HCEC 1CT (cell line): ENCODE measurements at regions not wholly inside any gene's neighbourhood (a gene's known extent, or its start where the extent isn't known, plus 50 kb on each side); places are given as distances from the start of the nearest gene placed in this dataset.

ENCODE experiments used
- DNase-seq: peaks from one replicate; pipeline ENCODE4 v3.0.0-alpha.2; 2017

DNA sequence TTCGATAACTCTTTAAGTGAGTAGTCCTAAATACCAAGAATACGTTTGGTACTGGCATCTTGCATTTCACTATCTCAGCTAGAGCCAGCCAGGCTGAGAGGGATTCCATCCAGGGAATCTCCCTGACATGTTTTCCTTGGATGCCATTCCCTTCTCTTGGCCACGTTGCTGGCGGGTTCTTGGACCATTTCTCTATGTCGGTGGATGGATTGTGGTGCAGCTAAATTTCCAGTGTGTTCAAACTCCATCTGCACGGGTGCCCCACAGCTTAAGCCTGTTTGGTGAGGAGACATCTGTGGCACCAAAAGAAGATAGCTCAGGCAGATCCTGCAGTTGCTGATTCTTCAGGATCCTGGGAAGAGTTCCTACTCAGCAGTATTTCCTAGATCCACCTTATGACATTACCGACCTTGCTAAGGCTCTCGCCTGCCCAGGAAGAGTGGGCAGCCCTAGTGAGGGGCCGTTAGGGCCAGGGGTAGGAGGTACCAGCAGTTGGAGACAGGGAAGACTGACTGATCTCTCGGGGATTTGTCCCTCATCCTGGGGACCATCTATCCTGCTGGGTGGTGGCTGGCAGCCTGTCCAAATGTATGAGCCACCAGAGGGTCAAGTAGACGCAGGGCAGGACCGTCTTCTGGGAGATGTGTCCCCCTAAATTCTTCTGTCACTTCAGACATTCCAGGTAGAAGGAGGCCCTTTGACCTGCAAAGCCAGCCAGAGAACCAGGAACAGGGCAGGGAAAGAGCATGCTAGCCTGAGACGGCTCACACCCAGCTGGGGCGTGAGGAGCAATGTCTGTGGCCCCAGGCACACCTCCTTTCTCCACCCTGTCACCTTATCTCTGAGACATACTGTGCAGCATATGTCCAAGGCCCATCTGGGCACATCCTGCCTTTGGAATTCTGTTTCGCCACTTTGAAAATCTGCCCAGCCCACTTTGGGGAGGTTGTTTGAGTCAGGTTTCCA is 72.6 kb upstream of the CAPRIN2 start:
- no peak for DNase-seq

GRCh38 chr12:30826276-30826675 is 71.5 kb upstream of the CAPRIN2 start:
- no peak for DNase-seq

DNA sequence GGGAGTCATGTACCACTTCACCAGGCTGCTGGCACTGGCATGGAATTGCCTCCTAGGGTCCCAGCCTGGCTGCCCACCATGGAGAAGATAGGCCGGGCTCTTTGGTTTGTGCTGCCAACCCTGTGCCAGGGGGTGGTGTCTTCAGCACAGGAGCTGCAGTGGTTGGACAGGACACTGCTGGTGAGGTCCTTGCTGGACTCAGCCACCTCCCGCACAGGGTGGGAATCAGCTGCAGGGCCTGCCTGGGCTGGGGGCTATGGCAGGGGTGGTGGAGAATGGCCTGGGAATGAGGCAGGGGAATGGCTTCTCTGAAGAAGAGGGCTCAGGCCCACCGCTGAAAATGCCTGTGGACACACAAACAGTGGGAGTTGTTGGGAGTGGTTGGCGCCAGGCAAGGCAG is 70.6 kb upstream of the CAPRIN2 start:
- no peak for DNase-seq

GRCh38 chr12:30824311-30824710 is 69.6 kb upstream of the CAPRIN2 start:
- no peak for DNase-seq

- no peak for DNase-seq
These were observed 69.0 kb upstream of the CAPRIN2 start for GRCh38 chr12:30823764-30824163.

DNA sequence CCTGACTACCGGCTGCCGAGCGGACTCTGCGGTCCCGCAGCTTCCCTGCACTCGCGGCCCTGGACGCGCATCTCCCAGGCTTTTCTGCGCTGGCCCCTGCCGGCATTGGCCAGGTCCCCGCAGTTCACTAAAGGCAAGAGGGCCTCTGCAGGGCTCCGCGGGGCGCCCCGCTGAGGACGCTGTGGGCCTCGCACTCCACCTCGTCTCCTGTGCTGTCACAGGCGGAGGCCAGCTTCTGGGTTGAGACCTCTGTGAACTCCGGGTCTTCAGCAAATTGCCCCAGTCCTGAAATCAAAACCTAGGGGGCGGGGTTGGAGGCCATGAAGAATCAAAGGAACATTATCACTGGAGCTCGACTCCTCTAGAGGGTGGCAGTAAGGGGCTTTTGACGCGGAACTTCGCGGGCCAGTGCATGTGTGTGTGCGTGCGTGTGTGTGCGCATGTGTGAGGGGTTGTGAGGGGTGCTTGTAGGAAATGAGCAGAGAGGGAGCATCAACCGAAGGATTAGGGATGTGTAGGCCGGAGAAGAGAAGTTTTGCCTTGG is 68.5 kb upstream of the CAPRIN2 start:
- no peak for DNase-seq

GRCh38 chr12:30822385-30823155 is 67.8 kb upstream of the CAPRIN2 start:
- no peak for DNase-seq

GRCh38 chr12:30820406-30820946 is 65.7 kb upstream of the CAPRIN2 start:
- DNase-seq, result no peak

- no peak for DNase-seq
These were observed 63.8 kb upstream of the CAPRIN2 start for GRCh38 chr12:30818562-30818961.

DNA sequence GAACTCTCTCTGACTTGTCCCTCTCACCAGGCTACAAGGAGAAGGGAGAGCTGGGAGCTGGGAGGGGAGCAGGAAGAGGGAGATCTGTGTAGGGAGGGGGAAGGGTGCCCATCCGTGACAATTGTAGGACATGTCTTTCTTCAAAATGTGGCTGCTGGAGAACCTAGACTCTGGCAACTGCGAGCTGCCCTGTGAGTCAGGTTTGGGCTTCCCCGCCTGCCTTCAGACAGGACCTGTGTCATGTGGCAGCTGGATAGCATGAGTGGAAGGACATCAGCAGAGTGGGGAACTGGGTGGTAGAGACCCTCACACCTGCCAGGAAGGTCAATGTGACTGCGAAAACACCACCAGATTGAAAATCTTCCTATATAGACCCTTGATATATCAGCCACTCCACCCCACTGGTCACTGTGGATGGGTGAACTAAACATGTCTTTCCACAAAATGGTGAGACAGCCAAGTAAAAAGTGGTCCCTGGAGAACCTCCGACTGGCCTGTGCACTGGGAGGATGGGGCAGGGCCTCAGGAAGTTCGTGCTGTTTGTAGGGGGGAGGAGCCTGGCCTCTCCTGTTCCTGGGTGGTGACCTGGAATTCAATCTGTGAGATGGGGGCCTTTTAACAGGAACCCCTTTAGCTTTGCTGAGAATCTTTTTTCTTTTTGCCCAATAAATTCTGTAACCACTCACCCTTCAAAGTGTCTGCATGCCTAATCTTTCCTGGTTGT is 62.2 kb upstream of the CAPRIN2 start:
- no peak for DNase-seq

DNA sequence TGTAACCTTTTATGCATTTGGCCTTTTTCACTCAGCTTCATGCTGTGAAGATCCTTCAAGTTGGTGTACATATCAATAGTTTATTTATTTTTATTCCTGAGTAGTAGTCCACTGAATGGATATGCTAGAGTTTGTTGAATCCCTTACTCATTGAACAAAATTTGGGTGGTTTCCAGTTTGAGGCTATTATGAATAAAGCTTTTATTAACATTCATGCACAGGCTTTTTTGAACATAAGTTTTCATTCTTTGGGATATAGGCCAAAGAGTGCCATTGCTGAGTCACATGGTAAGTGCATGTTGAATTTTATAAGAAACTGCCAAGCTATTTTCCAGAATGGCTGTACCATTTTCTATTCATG is 59.5 kb upstream of the CAPRIN2 start:
- no peak for DNase-seq

DNA sequence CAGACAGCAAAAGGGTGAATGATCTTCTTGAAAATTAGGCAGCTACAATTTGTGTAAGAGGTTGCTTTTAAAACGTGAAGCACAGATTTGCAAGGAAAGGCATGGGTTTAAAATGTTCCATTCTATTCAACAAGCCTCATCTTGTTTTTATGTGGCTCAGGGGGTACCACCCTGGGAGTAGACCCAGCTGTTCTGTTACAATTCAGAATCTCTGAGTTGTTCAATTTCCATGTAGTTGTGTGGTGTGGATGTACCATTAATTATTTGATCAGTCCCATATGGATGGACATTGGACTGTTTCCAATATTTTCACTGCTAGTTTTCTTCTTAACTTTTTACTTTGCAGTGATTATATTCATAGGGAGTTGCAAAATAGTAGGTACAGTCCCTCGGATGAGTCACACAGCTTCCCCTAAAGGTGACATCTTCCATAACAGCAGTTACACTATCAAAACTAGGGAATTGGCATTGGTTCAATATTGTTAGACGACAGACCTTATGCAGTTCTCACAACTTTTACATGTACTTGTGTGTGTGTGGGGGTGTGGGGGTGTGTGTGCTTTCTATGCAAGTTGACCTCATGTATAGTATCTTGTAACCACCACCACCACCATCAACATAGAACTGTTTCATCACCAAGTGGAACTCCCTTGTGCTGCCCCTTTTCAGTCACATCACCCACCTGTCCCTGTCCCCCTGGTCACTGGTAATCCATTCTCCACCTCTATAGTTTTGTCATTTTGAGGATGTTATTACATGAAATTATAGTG is 59.0 kb upstream of the CAPRIN2 start:
- no peak for DNase-seq

GRCh38 chr12:30811966-30812365 is 57.2 kb upstream of the CAPRIN2 start:
- no peak for DNase-seq

GRCh38 chr12:30810918-30811317 is 56.2 kb upstream of the CAPRIN2 start:
- DNase-seq, result no peak

DNA sequence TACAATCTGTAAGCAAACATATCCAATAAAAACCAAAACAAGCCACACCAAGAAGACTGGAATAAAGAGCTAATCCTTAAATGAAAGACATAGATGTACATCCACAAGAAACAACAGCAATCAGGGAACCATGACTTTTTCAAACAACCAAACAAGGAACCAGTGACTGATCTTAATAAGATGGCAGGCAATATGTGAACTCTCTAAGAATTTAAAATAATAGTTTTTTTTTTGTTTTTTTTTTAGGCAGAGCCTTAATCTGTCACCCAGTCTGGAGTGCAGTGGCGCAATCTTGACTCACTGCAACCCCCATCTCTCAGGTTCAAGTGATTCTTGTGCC is 52.9 kb upstream of the CAPRIN2 start:
- no peak for DNase-seq

- peak; percentile 70 for DNase-seq
These were observed 52.4 kb upstream of the CAPRIN2 start for GRCh38 chr12:30806989-30807694.

DNA sequence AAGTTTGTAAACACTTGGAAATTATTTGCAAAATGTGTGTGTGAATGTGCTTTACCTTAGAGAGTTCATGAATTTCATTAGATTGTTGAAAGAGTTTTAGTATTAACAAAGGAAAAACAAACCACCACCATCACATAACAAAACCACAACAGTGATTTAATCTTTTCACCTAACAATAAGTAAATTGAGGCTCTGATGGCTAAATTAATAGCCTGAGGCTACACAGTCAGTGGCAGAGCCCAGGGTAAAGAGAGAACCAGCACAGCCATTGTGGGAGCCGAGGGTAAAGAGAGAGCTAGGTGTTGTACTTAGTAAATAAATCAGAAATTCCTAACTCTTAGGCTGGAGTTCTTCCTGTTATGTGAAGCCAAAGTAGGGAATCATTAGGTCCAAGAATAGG is 51.2 kb upstream of the CAPRIN2 start:
- DNase-seq, result no peak
